ENCODE measurements at regions not wholly inside any gene's neighbourhood (a gene's known extent, or its start where the extent isn't known, plus 50 kb on each side); places are given as distances from the start of the nearest gene placed in this dataset.

- no peak overlapping the region for H3K4me3 ChIP-seq (ENCODE audit: low read depth, low read length)
- DNase-seq (ENCODE audit: low read depth), result no peak
- TF ChIP-seq, protein P1, sequence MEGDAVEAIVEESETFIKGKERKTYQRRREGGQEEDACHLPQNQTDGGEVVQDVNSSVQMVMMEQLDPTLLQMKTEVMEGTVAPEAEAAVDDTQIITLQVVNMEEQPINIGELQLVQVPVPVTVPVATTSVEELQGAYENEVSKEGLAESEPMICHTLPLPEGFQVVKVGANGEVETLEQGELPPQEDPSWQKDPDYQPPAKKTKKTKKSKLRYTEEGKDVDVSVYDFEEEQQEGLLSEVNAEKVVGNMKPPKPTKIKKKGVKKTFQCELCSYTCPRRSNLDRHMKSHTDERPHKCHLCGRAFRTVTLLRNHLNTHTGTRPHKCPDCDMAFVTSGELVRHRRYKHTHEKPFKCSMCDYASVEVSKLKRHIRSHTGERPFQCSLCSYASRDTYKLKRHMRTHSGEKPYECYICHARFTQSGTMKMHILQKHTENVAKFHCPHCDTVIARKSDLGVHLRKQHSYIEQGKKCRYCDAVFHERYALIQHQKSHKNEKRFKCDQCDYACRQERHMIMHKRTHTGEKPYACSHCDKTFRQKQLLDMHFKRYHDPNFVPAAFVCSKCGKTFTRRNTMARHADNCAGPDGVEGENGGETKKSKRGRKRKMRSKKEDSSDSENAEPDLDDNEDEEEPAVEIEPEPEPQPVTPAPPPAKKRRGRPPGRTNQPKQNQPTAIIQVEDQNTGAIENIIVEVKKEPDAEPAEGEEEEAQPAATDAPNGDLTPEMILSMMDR (IDR thresholded peaks at IDR 0.05; ENCODE audit: insufficient read depth, low read depth, low read length), result no peak
Measured at GRCh38 chr15:36465304-36465703, 114.1 kb upstream of the CDIN1 start.

DNA sequence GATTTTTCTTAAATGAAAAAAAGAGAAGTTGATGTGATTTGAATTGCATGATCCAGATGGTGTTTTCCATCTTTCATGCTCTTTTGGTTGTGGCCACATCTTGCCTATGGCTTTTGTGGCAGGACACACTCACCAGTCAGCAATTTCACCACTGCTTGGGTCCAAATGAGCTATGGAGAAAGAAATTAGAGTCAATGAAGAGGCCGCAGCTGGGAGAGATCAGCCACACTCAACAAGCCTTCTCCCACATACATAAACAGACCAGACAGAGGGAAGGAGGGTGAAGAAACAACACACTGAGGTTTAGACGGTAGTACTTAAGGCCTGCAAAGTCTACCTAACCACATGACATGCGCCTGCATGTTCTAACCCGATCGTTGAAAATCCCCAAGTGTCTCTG lies 110.7 kb upstream of the CDIN1 start:
- H3K4me3 ChIP-seq (ENCODE audit: low read depth, low read length), result no peak overlapping the region
- TF ChIP-seq, protein P1 (IDR thresholded peaks at IDR 0.05; ENCODE audit: insufficient read depth, low read depth, low read length), result no peak
- peak; percentile 97 for DNase-seq (ENCODE audit: low read depth)

- H3K4me3 ChIP-seq (ENCODE audit: low read depth, low read length), result no peak overlapping the region
- TF ChIP-seq, protein P1 (IDR thresholded peaks at IDR 0.05; ENCODE audit: insufficient read depth, low read depth, low read length), result no peak
- DNase-seq (ENCODE audit: low read depth), result peak; percentile 29
Measured at GRCh38 chr15:36469311-36469966, 110.0 kb upstream of the CDIN1 start.

GRCh38 chr15:36472672-36473071 lies 106.8 kb upstream of the CDIN1 start:
- TF ChIP-seq, protein P1 (IDR thresholded peaks at IDR 0.05; ENCODE audit: insufficient read depth, low read depth, low read length), result no peak
- DNase-seq (ENCODE audit: low read depth), result no peak
- H3K4me3 ChIP-seq (ENCODE audit: low read depth, low read length), result no peak overlapping the region

DNA sequence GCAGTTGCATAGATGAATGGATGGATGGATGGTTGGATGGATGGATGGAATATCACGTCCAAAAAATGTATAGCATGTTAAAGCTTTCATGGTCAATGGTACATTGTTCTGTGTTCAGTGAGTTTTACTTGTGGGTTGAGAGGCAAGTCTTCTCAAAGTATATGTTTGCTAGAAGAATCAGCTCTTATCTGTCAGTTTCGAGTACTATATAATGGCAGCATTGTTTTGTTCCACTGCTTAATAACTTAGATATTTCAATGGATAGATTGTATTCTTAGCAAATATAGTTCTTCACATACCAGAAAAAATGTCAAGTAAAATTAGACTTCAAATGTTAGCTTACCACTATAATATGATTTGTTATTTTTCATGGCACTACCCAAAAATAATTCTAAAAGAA lies 100.9 kb upstream of the CDIN1 start:
- TF ChIP-seq, protein P1 (IDR thresholded peaks at IDR 0.05; ENCODE audit: insufficient read depth, low read depth, low read length), result no peak
- no peak for DNase-seq (ENCODE audit: low read depth)
- H3K4me3 ChIP-seq (ENCODE audit: low read depth, low read length), result no peak overlapping the region

DNA sequence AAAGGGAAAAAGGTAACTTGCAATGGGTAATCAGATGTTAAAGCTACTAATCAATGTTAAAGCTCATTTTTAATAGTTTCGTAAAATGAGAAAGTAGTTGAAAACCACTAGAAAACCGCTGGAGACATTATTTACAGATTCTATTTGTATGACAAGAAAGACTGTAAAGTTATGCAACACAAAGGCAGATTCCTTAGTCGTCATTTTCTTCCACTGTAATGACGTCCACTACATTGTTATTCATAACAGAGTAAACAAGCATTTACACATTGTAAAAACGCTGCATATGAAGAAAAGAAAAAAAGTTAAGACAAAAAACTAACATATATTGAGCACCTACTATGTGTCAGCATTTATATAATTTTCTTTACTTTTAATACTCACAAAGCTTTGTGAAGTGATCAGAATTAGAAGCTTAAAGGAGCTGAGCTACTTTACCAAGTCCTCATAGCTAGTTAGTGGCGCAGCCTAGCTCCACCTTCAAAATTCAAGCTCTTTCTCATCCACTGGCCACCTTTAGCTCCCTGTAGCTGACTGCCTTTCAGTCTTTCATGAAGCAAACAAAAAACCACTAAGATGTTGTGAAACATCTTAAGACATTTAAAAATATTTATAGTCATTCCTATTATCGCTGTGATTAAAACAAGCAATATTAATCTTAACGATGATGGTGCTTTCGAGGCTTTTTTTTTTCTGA lies 100.1 kb upstream of the CDIN1 start:
- TF ChIP-seq, protein P1 (IDR thresholded peaks at IDR 0.05; ENCODE audit: insufficient read depth, low read depth, low read length), result no peak
- peak; percentile 76 for DNase-seq (ENCODE audit: low read depth)
- no peak overlapping the region for H3K4me3 ChIP-seq (ENCODE audit: low read depth, low read length)

Measured in fibroblast of villous mesenchyme (primary cell).